Fibroblast of gingiva (primary cell): ENCODE measurements at regions not wholly inside any gene's neighbourhood (a gene's known extent, or its start where the extent isn't known, plus 50 kb on each side); places are given as distances from the start of the nearest gene placed in this dataset.
"Not testable (repeated sequence)": the region's sequence is repeated elsewhere in the genome, so short reads cannot be mapped to it uniquely, and the experiment has no call there.

Experiments
- DNase-seq: peaks from one replicate; pipeline ENCODE4 v3.0.0-alpha.2; 2011; ENCODE audit warnings: low read depth

- not testable (repeated sequence) for DNase-seq
These were observed 51.3 kb upstream of the RIOK2 start for GRCh38 chr5:97234380-97234779.

- DNase-seq = no peak
These were observed 59.3 kb upstream of the RIOK2 start for GRCh38 chr5:97242341-97242740.

- DNase-seq = peak; percentile 7
These were observed 60.3 kb upstream of the RIOK2 start for GRCh38 chr5:97243353-97243752.

GRCh38 chr5:97245386-97245785 is 62.3 kb upstream of the RIOK2 start:
- no peak for DNase-seq

GRCh38 chr5:97250113-97250512 is 67.1 kb upstream of the RIOK2 start:
- no peak for DNase-seq

GRCh38 chr5:97266076-97266475 is 83.0 kb upstream of the RIOK2 start:
- no peak for DNase-seq

- peak; percentile 93 for DNase-seq
These were observed 83.5 kb upstream of the RIOK2 start for GRCh38 chr5:97266576-97266975.

DNA sequence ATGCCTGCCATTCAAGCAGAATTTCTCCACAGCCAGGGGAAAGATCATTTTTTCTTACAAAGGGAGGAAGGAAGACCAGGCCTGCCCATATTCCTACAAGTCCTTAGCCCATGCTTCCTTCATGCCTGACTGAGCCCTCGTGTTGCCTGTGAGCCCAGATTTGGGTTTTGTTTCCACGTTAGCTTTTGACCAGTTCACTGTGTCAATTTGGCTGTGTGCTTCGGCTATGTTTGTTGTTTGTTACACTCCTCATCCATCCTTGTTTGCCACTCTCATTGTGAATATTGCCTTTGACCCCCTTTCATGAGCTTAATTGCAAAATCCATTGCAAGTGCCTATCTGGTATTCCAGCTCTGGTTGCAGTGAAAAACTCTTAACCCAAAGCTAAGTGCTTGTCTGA is 84.7 kb upstream of the RIOK2 start:
- DNase-seq = no peak

GRCh38 chr5:97276474-97277120 is 93.5 kb upstream of the RIOK2 start:
- no peak for DNase-seq

GRCh38 chr5:97281257-97281656 is 98.2 kb upstream of the RIOK2 start:
- no peak for DNase-seq

DNA sequence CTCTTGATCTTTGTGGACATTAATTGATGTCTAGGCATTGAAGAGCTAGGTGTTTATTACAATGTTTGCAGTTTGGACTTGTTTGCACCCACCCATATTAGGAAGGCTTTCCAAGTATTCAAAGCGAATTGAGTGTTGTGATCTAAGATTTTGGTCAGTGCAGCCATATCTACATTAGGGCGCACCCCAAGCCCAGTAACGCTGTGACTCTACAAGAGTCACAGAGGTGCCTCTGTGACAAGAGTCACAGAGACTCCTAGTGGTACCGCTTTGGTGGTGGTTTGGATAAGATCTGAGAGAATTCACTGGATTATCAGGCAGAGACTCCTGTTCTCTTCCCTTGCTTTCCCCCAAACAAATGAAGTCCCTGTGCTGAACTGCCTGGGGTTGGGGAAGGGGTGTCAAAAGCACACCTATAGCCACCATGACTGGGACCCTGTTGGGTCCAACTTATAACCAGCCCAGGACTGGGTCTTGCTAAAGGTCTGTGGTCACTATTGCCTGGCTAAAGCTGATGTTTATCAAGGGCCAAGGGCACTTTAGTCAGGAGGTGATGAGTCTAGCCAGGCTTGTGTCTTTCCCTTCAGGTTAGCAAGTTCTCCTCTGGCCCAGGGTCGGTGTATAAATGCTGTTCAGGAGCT is 114.1 kb upstream of the RIOK2 start:
- peak; percentile 47 for DNase-seq

DNA sequence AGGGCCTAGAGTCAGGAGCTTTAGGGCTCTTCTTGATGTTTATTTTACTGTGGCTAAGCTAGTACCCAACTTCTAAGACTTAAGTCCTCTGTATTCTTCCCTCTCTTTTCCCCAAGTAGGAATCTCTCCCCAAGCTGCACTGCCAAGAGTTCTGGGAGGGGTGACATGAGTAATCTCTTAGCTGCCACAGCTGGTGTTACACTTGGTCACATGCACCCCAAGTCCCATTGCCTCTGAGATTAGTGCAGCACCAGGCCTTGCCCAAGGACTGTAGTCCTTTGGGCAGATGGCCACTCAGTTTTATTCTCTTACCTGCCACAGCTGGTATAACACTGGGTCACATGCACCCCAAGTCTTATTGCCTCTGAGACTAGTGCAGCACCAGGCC is 114.7 kb upstream of the RIOK2 start:
- no peak for DNase-seq

DNA sequence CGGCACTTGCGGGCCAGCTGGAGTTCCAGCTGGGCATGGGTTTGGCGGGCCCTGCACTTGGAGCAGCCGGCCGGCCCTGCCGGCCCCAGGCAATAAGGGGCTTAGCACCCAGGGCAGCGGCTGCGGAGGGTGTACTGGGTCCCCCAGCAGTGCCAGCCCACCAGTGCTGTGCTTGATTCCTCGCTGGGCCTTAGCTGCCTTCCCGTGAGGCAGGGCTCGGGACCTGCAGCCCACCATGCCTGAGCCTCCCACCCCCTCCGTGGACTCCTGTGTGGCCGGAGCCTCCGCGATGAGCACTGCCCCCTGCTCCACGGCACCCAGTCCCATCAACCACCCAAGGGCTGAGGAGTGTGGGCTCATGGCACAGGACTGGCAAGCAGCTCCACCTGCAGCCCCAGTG is 118.1 kb upstream of the RIOK2 start:
- not testable (repeated sequence) for DNase-seq

DNA sequence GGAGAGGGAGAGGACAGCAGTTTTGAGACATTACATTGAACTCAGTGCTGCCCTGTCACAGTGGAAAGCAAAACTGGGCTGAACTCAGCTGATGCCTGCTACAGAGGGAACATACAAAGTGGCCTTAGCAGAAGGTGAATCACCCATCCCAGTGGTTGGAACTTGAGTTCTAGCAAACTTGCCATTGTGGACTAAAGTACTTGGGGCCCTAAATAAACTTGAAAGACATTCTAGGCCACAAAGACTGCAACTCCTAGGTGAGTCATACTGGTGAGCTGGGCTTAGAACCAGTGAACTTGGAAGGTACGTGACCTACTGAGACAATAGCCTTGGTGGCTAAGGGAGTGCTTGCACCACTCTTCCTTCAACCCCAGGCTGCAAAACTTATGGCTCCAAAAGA is 155.7 kb upstream of the RIOK2 start:
- DNase-seq = no peak

GRCh38 chr5:97355775-97356174 is 172.7 kb upstream of the RIOK2 start:
- DNase-seq = no peak

GRCh38 chr5:97363577-97363976 is 180.5 kb upstream of the RIOK2 start:
- no peak for DNase-seq

DNA sequence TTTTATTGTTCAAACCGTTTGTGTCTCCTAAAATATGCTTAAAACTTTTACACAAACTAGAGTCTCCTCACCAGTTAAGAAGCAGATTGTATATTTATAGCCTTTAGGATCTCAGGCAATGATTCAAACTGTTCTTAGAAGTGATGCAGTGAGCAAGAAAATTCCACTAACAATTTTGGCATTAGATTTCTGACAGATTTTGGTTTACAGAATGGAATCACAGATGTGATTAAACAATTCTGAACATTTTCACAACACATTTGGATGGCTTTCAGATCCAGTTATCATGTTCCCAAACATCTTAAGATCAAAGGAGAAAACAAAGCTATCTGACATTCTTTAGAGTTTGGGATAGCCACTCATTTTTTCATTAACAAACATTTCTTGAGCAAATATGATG is 181.7 kb upstream of the RIOK2 start:
- DNase-seq = peak; percentile 65

DNA sequence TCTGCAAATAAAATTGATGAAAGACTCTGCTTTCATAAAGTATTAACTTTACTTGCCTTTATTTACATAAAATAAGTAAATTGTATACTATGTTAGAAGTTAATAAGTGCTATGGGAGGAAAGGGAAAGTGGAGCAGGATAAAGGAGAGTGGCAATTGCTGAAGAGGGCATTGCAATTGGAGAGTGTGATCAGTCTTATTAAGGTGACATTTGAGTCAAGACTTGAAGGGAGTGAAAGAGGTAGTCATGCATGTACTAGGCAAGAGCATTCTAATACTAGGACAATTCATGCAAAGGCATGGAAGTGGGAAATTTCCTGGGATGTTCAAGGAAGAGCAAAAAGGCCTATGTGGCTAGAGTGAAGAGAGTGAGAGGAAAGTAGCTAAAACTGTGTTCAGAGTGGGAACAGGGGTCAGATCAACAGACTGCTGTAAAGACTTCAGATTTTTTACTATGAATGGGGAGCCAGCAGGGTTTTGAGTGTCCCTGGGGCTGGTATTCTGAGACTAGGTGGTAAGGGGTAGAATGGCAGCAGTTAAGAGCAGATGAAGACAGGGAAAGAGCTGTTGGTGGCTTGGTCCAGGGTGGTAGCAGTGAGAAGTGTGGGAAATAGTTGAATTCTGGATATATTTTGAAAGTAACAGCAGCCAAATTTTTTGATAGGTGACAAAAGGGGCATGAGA is 182.3 kb upstream of the RIOK2 start:
- DNase-seq = no peak

GRCh38 chr5:97365918-97366317 is 182.9 kb upstream of the RIOK2 start:
- DNase-seq = peak; percentile 65

GRCh38 chr5:97375959-97376358 is 192.9 kb upstream of the RIOK2 start:
- DNase-seq = no peak

DNA sequence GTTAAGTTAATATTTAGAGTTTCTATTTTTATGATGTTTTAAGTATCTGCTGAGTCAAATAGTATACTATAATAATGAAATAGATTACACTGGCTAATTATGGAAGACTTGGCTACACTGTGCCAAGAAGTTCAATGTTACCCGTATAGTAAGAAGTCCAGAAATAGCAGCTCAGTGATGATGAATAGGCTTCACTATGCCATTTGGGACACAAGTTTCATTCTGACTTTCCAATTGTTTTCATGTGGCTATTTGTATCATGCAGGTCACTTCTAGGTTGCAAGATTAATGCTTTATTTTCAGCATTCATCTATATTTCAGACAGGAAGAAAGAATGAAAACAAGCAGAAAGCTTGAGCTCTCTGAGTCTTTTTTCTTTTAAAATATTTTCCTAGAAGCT is 194.5 kb upstream of the RIOK2 start:
- no peak for DNase-seq

DNA sequence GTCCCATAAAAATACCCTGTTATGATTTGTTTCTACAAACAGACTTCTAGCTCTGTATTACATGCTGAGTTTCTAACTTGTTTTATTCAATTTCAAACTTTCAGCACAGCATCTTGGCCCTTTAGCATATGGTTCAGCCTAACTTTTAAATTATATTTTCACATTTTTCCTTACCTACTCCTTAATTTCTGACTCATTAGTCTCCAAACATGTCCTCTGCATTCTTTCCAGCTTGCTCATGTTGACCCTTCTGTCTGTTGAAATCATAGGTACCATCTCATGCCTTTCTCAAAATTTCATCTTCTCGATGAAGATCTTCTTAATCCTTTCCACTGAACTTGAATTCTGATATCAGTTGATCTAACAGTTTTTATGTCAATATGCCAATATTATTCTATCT is 200.9 kb upstream of the RIOK2 start:
- peak; percentile 6 for DNase-seq

DNA sequence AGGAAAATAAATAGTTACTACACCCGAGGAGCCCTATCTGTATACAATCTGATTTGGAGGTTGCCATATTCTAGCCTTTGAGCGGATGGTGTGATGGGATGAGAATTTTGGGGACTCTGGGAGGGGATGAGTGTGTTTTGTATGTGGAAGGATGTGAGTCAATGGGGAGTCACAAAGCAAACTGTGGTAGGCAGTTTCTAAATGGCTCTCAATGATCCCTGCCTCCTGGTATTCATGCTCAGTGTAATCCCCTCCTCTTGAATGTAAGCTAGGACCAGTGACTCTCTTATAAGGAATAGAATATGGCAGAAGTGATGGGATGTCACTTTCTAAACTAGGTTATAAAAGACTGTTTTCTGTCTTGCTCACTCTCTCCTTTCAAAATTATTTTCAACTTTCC is 205.7 kb upstream of the RIOK2 start:
- no peak for DNase-seq

GRCh38 chr5:97400537-97400936 is 217.5 kb upstream of the RIOK2 start:
- no peak for DNase-seq
